ENCODE measurements at regions not wholly inside any gene's neighbourhood (a gene's known extent, or its start where the extent isn't known, plus 50 kb on each side); places are given as distances from the start of the nearest gene placed in this dataset.

GRCh38 chr20:22652681-22653588 lies 68.6 kb upstream of the FOXA2 start:
- H3K4me3 ChIP-seq (ENCODE audit: low read length) = no peak overlapping the region
- H3K4me1 ChIP-seq (ENCODE audit: insufficient read depth, low read length) = peaks cover 7% of the 10 kb centered on the region; the same call in 1 of the 2 replicates
- no peak overlapping the region for H3K27ac ChIP-seq (ENCODE audit: low read length)
- no peaks in the 10 kb centered on the region for H3K36me3 ChIP-seq (ENCODE audit: insufficient read depth, low read depth, low read length)
- H3K27me3 ChIP-seq (ENCODE audit: insufficient read depth, low read length) = peaks cover 14% of the 10 kb centered on the region
- H3K9me3 ChIP-seq (ENCODE audit: insufficient read depth, low read depth, low read length) = no peaks in the 10 kb centered on the region
- H3K9ac ChIP-seq (ENCODE audit: low read depth, low read length) = no peak overlapping the region

GRCh38 chr20:22653658-22654642 lies 69.6 kb upstream of the FOXA2 start:
- H3K27me3 ChIP-seq (ENCODE audit: insufficient read depth, low read length) = peaks cover 14% of the 10 kb centered on the region
- H3K4me3 ChIP-seq (ENCODE audit: low read length) = no peak overlapping the region
- no peak overlapping the region for H3K27ac ChIP-seq (ENCODE audit: low read length)
- H3K9ac ChIP-seq (ENCODE audit: low read depth, low read length) = no peak overlapping the region
- no peaks in the 10 kb centered on the region for H3K36me3 ChIP-seq (ENCODE audit: insufficient read depth, low read depth, low read length)
- peaks cover 7% of the 10 kb centered on the region; the same call in 1 of the 2 replicates for H3K4me1 ChIP-seq (ENCODE audit: insufficient read depth, low read length)
- no peaks in the 10 kb centered on the region for H3K9me3 ChIP-seq (ENCODE audit: insufficient read depth, low read depth, low read length)

GRCh38 chr20:22663528-22664025 lies 79.2 kb upstream of the FOXA2 start:
- H3K9me3 ChIP-seq (ENCODE audit: insufficient read depth, low read depth, low read length) = peaks cover 7% of the 10 kb centered on the region
- H3K9ac ChIP-seq (ENCODE audit: low read depth, low read length) = peak overlapping the region; percentile 39; the same call in 1 of the 2 replicates
- peak overlapping the region; percentile 4 for H3K27ac ChIP-seq (ENCODE audit: low read length)
- no peaks in the 10 kb centered on the region for H3K36me3 ChIP-seq (ENCODE audit: insufficient read depth, low read depth, low read length)
- H3K4me3 ChIP-seq (ENCODE audit: low read length) = peak overlapping the region; percentile 8; the same call in 1 of the 2 replicates
- H3K4me1 ChIP-seq (ENCODE audit: insufficient read depth, low read length) = peaks cover 22% of the 10 kb centered on the region
- 0 out of 2 replicates have a peak, but pooled peaks cover 6% of the 10 kb centered on the region for H3K27me3 ChIP-seq (ENCODE audit: insufficient read depth, low read length)

GRCh38 chr20:22667198-22667597 lies 82.8 kb upstream of the FOXA2 start:
- Histone ChIP-seq H3K4me1 (ENCODE audit: insufficient read depth, low read length) (peaks cover 22% of the 10 kb centered on the region), H3K9ac (ENCODE audit: low read depth, low read length) (no peak overlapping the region), H3K4me3 (ENCODE audit: low read length) (no peak overlapping the region), H3K9me3 (ENCODE audit: insufficient read depth, low read depth, low read length) (peaks cover 21% of the 10 kb centered on the region), H3K36me3 (ENCODE audit: insufficient read depth, low read depth, low read length) (no peaks in the 10 kb centered on the region), H3K27me3 (ENCODE audit: insufficient read depth, low read length) (0 out of 2 replicates have a peak, but pooled peaks cover 6% of the 10 kb centered on the region), H3K27ac (ENCODE audit: low read length) (no peak overlapping the region)

GRCh38 chr20:22672191-22672590 lies 87.8 kb upstream of the FOXA2 start:
- Histone ChIP-seq H3K4me3 (ENCODE audit: low read length) (no peak overlapping the region), H3K4me1 (ENCODE audit: insufficient read depth, low read length) (no peaks in the 10 kb centered on the region), H3K27ac (ENCODE audit: low read length) (no peak overlapping the region), H3K36me3 (ENCODE audit: insufficient read depth, low read depth, low read length) (no peaks in the 10 kb centered on the region), H3K9ac (ENCODE audit: low read depth, low read length) (no peak overlapping the region), H3K9me3 (ENCODE audit: insufficient read depth, low read depth, low read length) (peaks cover 19% of the 10 kb centered on the region), H3K27me3 (ENCODE audit: insufficient read depth, low read length) (no peaks in the 10 kb centered on the region)

- H3K9ac ChIP-seq (ENCODE audit: low read depth, low read length) = no peak overlapping the region
- H3K9me3 ChIP-seq (ENCODE audit: insufficient read depth, low read depth, low read length) = peaks cover 14% of the 10 kb centered on the region; the same call in 1 of the 2 replicates
- no peaks in the 10 kb centered on the region for H3K36me3 ChIP-seq (ENCODE audit: insufficient read depth, low read depth, low read length)
- H3K4me1 ChIP-seq (ENCODE audit: insufficient read depth, low read length) = no peaks in the 10 kb centered on the region
- no peak overlapping the region for H3K4me3 ChIP-seq (ENCODE audit: low read length)
- H3K27ac ChIP-seq (ENCODE audit: low read length) = no peak overlapping the region
- H3K27me3 ChIP-seq (ENCODE audit: insufficient read depth, low read length) = no peaks in the 10 kb centered on the region
Observed at GRCh38 chr20:22673467-22673866, 89.1 kb upstream of the FOXA2 start.

- Histone ChIP-seq H3K36me3 (ENCODE audit: insufficient read depth, low read depth, low read length) (no peaks in the 10 kb centered on the region), H3K4me1 (ENCODE audit: insufficient read depth, low read length) (no peaks in the 10 kb centered on the region), H3K27me3 (ENCODE audit: insufficient read depth, low read length) (no peaks in the 10 kb centered on the region), H3K4me3 (ENCODE audit: low read length) (no peak overlapping the region), H3K9me3 (ENCODE audit: insufficient read depth, low read depth, low read length) (peaks cover 5% of the 10 kb centered on the region; the same call in 1 of the 2 replicates), H3K27ac (ENCODE audit: low read length) (no peak overlapping the region), H3K9ac (ENCODE audit: low read depth, low read length) (no peak overlapping the region)
Observed at GRCh38 chr20:22675341-22675740, 91.0 kb upstream of the FOXA2 start.

GRCh38 chr20:22678678-22679077 lies 94.3 kb upstream of the FOXA2 start:
- Histone ChIP-seq H3K9me3 (ENCODE audit: insufficient read depth, low read depth, low read length) (peaks cover 3% of the 10 kb centered on the region; the same call in 1 of the 2 replicates), H3K4me3 (ENCODE audit: low read length) (no peak overlapping the region), H3K27ac (ENCODE audit: low read length) (no peak overlapping the region), H3K36me3 (ENCODE audit: insufficient read depth, low read depth, low read length) (no peaks in the 10 kb centered on the region), H3K27me3 (ENCODE audit: insufficient read depth, low read length) (peaks cover 4% of the 10 kb centered on the region; the same call in 1 of the 2 replicates), H3K4me1 (ENCODE audit: insufficient read depth, low read length) (no peaks in the 10 kb centered on the region), H3K9ac (ENCODE audit: low read depth, low read length) (no peak overlapping the region)

- Histone ChIP-seq H3K4me3 (ENCODE audit: low read length) (no peak overlapping the region), H3K27ac (ENCODE audit: low read length) (no peak overlapping the region), H3K9ac (ENCODE audit: low read depth, low read length) (no peak overlapping the region), H3K27me3 (ENCODE audit: insufficient read depth, low read length) (peaks cover 4% of the 10 kb centered on the region; the same call in 1 of the 2 replicates), H3K9me3 (ENCODE audit: insufficient read depth, low read depth, low read length) (peaks cover 3% of the 10 kb centered on the region; the same call in 1 of the 2 replicates), H3K36me3 (ENCODE audit: insufficient read depth, low read depth, low read length) (no peaks in the 10 kb centered on the region), H3K4me1 (ENCODE audit: insufficient read depth, low read length) (no peaks in the 10 kb centered on the region)
Observed at GRCh38 chr20:22679197-22679596, 94.8 kb upstream of the FOXA2 start.

GRCh38 chr20:22680031-22680740 lies 95.8 kb upstream of the FOXA2 start:
- Histone ChIP-seq H3K4me3 (ENCODE audit: low read length) (no peak overlapping the region), H3K27me3 (ENCODE audit: insufficient read depth, low read length) (peaks cover 4% of the 10 kb centered on the region; the same call in 1 of the 2 replicates), H3K9ac (ENCODE audit: low read depth, low read length) (no peak overlapping the region), H3K27ac (ENCODE audit: low read length) (no peak overlapping the region), H3K4me1 (ENCODE audit: insufficient read depth, low read length) (no peaks in the 10 kb centered on the region), H3K36me3 (ENCODE audit: insufficient read depth, low read depth, low read length) (no peaks in the 10 kb centered on the region), H3K9me3 (ENCODE audit: insufficient read depth, low read depth, low read length) (peaks cover 3% of the 10 kb centered on the region; the same call in 1 of the 2 replicates)

Measured in iPS-20b (cell line).